Lower leg skin (tissue), 4 donors: ENCODE measurements at regions not wholly inside any gene's neighbourhood (a gene's known extent, or its start where the extent isn't known, plus 50 kb on each side); places are given as distances from the start of the nearest gene placed in this dataset.

Source experiments
- DNase-seq, 2 donors: peaks; one replicate each; pipeline ENCODE4 v3.0.0-alpha.2; 2019; ENCODE audit warnings: low spot score in 2 of 2
- H3K4me3 ChIP-seq: fragments of 200-600 bp; sonication (generic); 2 replicates; pipeline ENCODE4 v1.5.1; 2017; ENCODE audit warnings: mild to moderate bottlenecking, low read depth; ENCODE audit not compliant: poor library complexity, severe bottlenecking
- CTCF ChIP-seq, 3 donors: fragments of 450-650 bp; IDR thresholded peaks; one replicate each; pipeline ENCODE4 v1.5.1; 2016; ENCODE audit warnings: antibody characterized with exemption in 3 of 3, mild to moderate bottlenecking in 3 of 3, moderate library complexity in 2 of 3
- POLR2A ChIP-seq, 2 donors: fragments of 450-650 bp; IDR thresholded peaks; one replicate each; pipeline ENCODE4 v1.6.1; 2016 to 2017; ENCODE audit warnings: antibody characterized with exemption in 2 of 2, mild to moderate bottlenecking in 1 of 2, moderate library complexity in 1 of 2
- WGBS, 2 donors: methylation state at CpG; one replicate each; pipeline ENCODE4 v1.1.5; 2018; 5-methylcytosine and 5-hydroxymethylcytosine counted together
- intact Hi-C: fragments of 100-400 bp; cut with DNase I; formaldehyde crosslinking; loops from one replicate; pipeline ENCODE4 v1.15.0; 2023; ENCODE audit warnings: low total_unique reads

GRCh38 chr6:112482373-112482772 is 135.2 kb downstream of the RFPL4B start:
- 66 to 80% methylated on average over 2 of the region's 2 CpGs for WGBS, 2 donors
- intact Hi-C loops: no loop called here
- no peak overlapping the region for H3K4me3 ChIP-seq
- DNase-seq: no peak
- TF ChIP-seq CTCF (IDR thresholded peaks at IDR 0.05) (no peak), POLR2A (IDR thresholded peaks at IDR 0.05) (no peak)

DNA sequence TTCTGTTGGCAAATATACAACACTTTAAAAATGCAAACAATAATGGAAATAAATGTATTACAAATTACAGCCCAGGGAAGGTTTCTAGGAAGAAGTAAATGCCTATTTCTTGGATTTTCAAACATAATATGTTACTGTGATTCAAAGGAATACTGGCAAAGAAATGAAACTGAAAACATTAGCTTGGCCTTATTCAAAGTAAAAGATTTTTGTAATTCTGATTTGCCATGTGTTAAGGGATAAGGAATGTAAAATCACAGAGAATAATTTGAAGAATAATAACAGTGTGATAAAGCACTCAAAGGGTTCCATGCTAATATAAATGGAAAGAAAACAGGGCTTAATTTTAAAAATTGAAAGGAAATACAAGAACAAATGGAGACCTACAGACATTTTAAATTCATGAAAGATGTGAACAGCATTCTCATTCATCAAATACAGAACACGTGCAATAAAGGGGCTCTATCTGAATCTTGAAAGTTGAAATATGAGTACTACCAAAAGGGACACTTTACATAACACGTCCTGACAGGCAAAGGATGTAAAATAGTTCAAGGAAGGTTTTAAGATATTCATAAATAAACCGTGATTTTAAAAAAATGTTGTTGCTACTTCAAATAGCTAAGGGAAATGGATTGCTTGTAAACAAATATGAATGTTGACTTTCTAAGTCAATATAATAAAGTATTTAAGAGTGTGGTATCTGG is 138.1 kb downstream of the RFPL4B start:
- TF ChIP-seq CTCF (IDR thresholded peaks at IDR 0.05): no peak
- intact Hi-C loops: no loop called here
- H3K4me3 ChIP-seq: no peak overlapping the region
- DNase-seq: no peak
- WGBS, 2 donors: 19 to 24% methylated on average over 3 of the region's 3 CpGs

DNA sequence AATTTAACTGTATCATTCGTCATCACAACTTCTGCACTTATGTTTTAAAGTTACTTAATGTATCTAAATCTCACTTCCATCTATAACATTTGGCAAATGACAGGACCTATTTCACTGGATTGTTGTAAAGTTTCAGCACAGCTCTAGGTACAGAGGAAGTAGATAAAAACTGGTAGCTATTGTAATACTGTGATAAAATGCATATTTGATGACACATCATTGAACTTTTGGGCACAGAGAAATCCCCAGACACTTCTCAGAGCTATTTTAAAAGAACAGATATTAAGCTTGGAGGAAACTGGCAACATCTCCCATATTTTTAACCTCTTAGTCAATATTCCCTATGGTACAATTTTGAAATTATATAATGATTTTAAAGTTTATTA is 138.7 kb downstream of the RFPL4B start:
- WGBS, 2 donors: 52 to 60% methylated on average over 1 of the region's 1 CpG
- H3K4me3 ChIP-seq: no peak overlapping the region
- no peak for DNase-seq
- intact Hi-C loops: no loop called here
- no peak for TF ChIP-seq CTCF (IDR thresholded peaks at IDR 0.05)
- no peak for TF ChIP-seq POLR2A (IDR thresholded peaks at IDR 0.05)

DNA sequence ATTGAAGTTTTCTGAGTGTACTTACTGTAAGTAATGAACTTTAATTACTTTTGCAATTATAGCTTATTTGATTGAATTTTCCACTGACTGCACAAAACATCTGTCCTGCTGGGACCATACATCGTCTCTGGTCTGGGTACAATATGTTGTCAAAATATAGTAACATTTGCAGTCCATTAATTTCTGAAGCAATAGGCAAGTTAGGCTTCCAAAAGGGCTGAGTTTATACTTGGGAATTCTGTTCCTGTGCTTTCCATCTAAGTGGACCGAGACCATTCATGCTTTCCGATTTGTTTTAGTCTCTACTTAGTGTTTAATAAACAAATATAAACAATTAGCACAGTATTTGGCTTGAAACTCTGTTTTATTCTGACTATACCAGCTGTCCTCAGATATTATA is 139.3 kb downstream of the RFPL4B start:
- WGBS, 2 donors: 59 to 69% methylated on average over 3 of the region's 3 CpGs
- TF ChIP-seq CTCF (IDR thresholded peaks at IDR 0.05) (no peak), POLR2A (IDR thresholded peaks at IDR 0.05) (no peak)
- intact Hi-C loops: no loop called here
- no peak overlapping the region for H3K4me3 ChIP-seq
- DNase-seq: no peak

- DNase-seq: no peak
- H3K4me3 ChIP-seq: no peak overlapping the region
- TF ChIP-seq POLR2A (IDR thresholded peaks at IDR 0.05): no peak
- TF ChIP-seq CTCF (IDR thresholded peaks at IDR 0.05): no peak
- intact Hi-C loops: no loop called here
- WGBS, 2 donors: 80 to 94% methylated on average over 2 of the region's 2 CpGs
Measured at GRCh38 chr6:112488238-112488637, 141.1 kb downstream of the RFPL4B start.

GRCh38 chr6:112501705-112502104 is 154.6 kb downstream of the RFPL4B start:
- no peak for DNase-seq
- WGBS, 2 donors: 40 to 66% methylated on average over 5 of the region's 5 CpGs
- intact Hi-C loops: no loop called here
- no peak for TF ChIP-seq POLR2A (IDR thresholded peaks at IDR 0.05)
- TF ChIP-seq CTCF (IDR thresholded peaks at IDR 0.05): no peak
- no peak overlapping the region for H3K4me3 ChIP-seq
